Osteoblast (primary cell): ENCODE measurements at regions not wholly inside any gene's neighbourhood (a gene's known extent, or its start where the extent isn't known, plus 50 kb on each side); places are given as distances from the start of the nearest gene placed in this dataset.

Source experiments
- DNase-seq: peaks from one replicate; pipeline ENCODE4 v3.0.0; 2011; ENCODE audit warnings: low spot score, mixed read lengths; ENCODE audit not compliant: insufficient read length; ENCODE audit errors: missing footprints
- H2AFZ ChIP-seq: 2 replicates; pipeline ENCODE4 v1.6.0; 2011; ENCODE audit warnings: mild to moderate bottlenecking, low read length
- H3K27ac ChIP-seq: 2 replicates; pipeline ENCODE4 v1.5.1; 2011; ENCODE audit warnings: mild to moderate bottlenecking, low read depth, low read length, moderate library complexity
- H3K27me3 ChIP-seq: 2 replicates; pipeline ENCODE4 v1.6.0; 2012; ENCODE audit warnings: mild to moderate bottlenecking, control low read depth, inconsistent platforms, low read length, moderate library complexity; ENCODE audit not compliant: insufficient read depth
- H3K36me3 ChIP-seq: 2 replicates; pipeline ENCODE4 v1.5.1; 2011; ENCODE audit warnings: mild to moderate bottlenecking, low read length, control low read depth, moderate library complexity; ENCODE audit not compliant: insufficient read depth
- H3K4me1 ChIP-seq: 2 replicates; pipeline ENCODE4 v1.5.1; 2011; ENCODE audit warnings: mild to moderate bottlenecking, low read length, control low read depth, moderate library complexity; ENCODE audit not compliant: insufficient read depth
- H3K4me2 ChIP-seq: 2 replicates; pipeline ENCODE4 v1.6.0; 2011; ENCODE audit warnings: mild to moderate bottlenecking, low read length; ENCODE audit not compliant: insufficient read depth
- H3K4me3 ChIP-seq: fragments of 200-600 bp; sonication (generic); 3 replicates; pipeline ENCODE4 v1.5.1; 2012; ENCODE audit warnings: mild to moderate bottlenecking, low read length, inconsistent platforms; ENCODE audit not compliant: insufficient read depth
- H3K79me2 ChIP-seq: 2 replicates; pipeline ENCODE4 v1.6.0; 2012; ENCODE audit warnings: mild to moderate bottlenecking, low read length, control low read depth, inconsistent platforms; ENCODE audit not compliant: insufficient read depth
- H3K9me3 ChIP-seq: 2 replicates; pipeline ENCODE4 v1.5.1; 2011; ENCODE audit warnings: low read depth, low read length, control low read depth
- H4K20me1 ChIP-seq: 2 replicates; pipeline ENCODE4 v1.6.0; 2012; ENCODE audit warnings: mild to moderate bottlenecking, low read length, control low read depth; ENCODE audit not compliant: insufficient read depth
- CTCF ChIP-seq: IDR thresholded peaks from 2 replicates; pipeline ENCODE4 v1.5.1; 2011; ENCODE audit warnings: mild to moderate bottlenecking, low read depth, low read length, moderate library complexity; ENCODE audit errors: extremely low read depth

DNA sequence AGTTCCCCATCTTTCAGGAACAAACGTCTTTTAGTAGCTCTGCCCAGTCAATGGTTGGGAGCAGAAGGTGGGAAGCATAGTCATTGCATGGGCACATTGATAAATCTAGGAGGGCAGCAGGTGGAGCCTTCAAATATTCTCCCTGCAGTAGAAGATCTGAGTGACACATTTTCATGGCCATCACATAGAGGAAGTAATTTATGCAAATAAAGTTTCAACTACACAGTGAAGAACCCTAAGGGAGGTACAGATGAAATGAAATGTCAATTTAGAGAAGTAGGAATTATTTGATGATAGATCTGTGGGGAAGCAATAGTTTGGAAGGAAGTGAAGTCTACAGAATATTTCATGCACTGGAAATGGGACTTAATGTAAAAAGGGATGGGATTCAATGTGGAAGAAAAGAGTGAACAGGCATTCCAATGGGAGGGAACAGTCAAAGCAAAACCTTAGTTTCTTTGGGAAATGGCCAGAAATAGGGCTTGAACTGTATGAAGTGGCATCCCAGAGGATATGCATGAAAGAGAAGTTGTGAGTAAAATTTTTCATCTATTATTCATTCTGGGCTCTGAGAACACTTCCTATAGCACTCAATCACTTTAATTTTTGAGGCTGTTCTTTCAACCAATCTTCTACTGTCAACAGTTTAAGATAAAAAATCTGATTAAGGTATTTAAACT lies 256.2 kb upstream of the LUZP2 start:
- TF ChIP-seq CTCF = no peak
- H3K4me2 ChIP-seq = no peak overlapping the region
- H3K27ac ChIP-seq = no peak overlapping the region
- no peak overlapping the region for H2AFZ ChIP-seq
- no peaks in the 10 kb centered on the region for H3K36me3 ChIP-seq
- no peaks in the 10 kb centered on the region for H4K20me1 ChIP-seq
- H3K79me2 ChIP-seq = no peaks in the 10 kb centered on the region
- no peaks in the 10 kb centered on the region for H3K27me3 ChIP-seq
- DNase-seq = no peak
- no peaks in the 10 kb centered on the region for H3K4me1 ChIP-seq
- no peak overlapping the region for H3K4me3 ChIP-seq
- no peaks in the 10 kb centered on the region for H3K9me3 ChIP-seq

GRCh38 chr11:24246715-24247114 lies 250.1 kb upstream of the LUZP2 start:
- Histone ChIP-seq H3K4me2 (no peak overlapping the region), H3K36me3 (no peaks in the 10 kb centered on the region), H4K20me1 (no peaks in the 10 kb centered on the region), H3K27me3 (no peaks in the 10 kb centered on the region), H2AFZ (no peak overlapping the region), H3K9me3 (no peaks in the 10 kb centered on the region), H3K4me1 (no peaks in the 10 kb centered on the region), H3K4me3 (no peak overlapping the region), H3K27ac (no peak overlapping the region), H3K79me2 (no peaks in the 10 kb centered on the region)
- DNase-seq = no peak
- no peak for TF ChIP-seq CTCF

- DNase-seq = no peak
- Histone ChIP-seq H3K4me3 (no peak overlapping the region), H3K4me2 (no peak overlapping the region), H3K27ac (no peak overlapping the region), H2AFZ (no peak overlapping the region), H3K36me3 (no peaks in the 10 kb centered on the region), H3K27me3 (no peaks in the 10 kb centered on the region), H4K20me1 (no peaks in the 10 kb centered on the region), H3K4me1 (no peaks in the 10 kb centered on the region), H3K9me3 (no peaks in the 10 kb centered on the region), H3K79me2 (no peaks in the 10 kb centered on the region)
- TF ChIP-seq CTCF = no peak
Measured at GRCh38 chr11:24247846-24248245, 249.0 kb upstream of the LUZP2 start.

DNA sequence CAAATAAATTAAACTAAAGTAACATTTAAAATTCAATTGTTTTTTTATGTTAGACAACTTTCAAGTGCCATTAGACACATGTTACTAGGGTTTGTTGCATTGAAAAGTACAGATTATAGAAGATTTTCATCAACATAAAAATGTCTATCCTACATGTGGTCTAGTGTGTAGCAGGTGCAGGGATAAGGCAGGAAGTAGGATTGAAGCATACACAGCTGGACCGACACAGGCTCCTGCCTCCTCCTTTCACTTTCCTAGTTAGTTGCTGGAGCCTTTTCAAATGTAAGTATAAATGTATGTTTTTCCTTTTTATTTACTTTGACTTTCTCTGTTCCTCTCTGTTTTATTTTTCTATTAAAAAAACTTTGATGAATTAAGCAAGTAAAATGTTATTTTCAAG lies 246.9 kb upstream of the LUZP2 start:
- H3K4me3 ChIP-seq = no peak overlapping the region
- H3K9me3 ChIP-seq = no peaks in the 10 kb centered on the region
- DNase-seq = no peak
- H3K36me3 ChIP-seq = no peaks in the 10 kb centered on the region
- H3K4me1 ChIP-seq = no peaks in the 10 kb centered on the region
- no peak overlapping the region for H3K27ac ChIP-seq
- no peaks in the 10 kb centered on the region for H3K79me2 ChIP-seq
- no peak for TF ChIP-seq CTCF
- H4K20me1 ChIP-seq = no peaks in the 10 kb centered on the region
- H2AFZ ChIP-seq = no peak overlapping the region
- H3K27me3 ChIP-seq = no peaks in the 10 kb centered on the region
- H3K4me2 ChIP-seq = no peak overlapping the region
